Activated naive CD8-positive, alpha-beta T cell treated with anti-CD3 and anti-CD28 coated beads, Interleukin-2, amount 50 U/mL, for 16 hours (primary cell): ENCODE measurements at regions not wholly inside any gene's neighbourhood (a gene's known extent, or its start where the extent isn't known, plus 50 kb on each side); places are given as distances from the start of the nearest gene placed in this dataset.

ENCODE experiments used
- DNase-seq: peaks from one replicate; pipeline ENCODE4 v3.0.0-alpha.2; 2020; ENCODE audit warnings: low read depth, low spot score

- no peak for DNase-seq
Measured at GRCh38 chr10:9195385-9195784, 1140.9 kb downstream of the GATA3 start.

- no peak for DNase-seq
Measured at GRCh38 chr10:9198611-9199010, 1144.1 kb downstream of the GATA3 start.

GRCh38 chr10:9205558-9205957 lies 1151.1 kb downstream of the GATA3 start:
- no peak for DNase-seq

- DNase-seq: peak; percentile 53
Measured at GRCh38 chr10:9209105-9209798, 1154.8 kb downstream of the GATA3 start.

- DNase-seq: no peak
Measured at GRCh38 chr10:9211228-9211627, 1156.7 kb downstream of the GATA3 start.

GRCh38 chr10:9214618-9215017 lies 1160.1 kb downstream of the GATA3 start:
- no peak for DNase-seq

GRCh38 chr10:9215121-9215520 lies 1160.6 kb downstream of the GATA3 start:
- DNase-seq: no peak

- DNase-seq: no peak
Measured at GRCh38 chr10:9219860-9220259, 1165.4 kb downstream of the GATA3 start.

GRCh38 chr10:9222917-9223316 lies 1168.4 kb downstream of the GATA3 start:
- DNase-seq: no peak

- DNase-seq: no peak
Measured at GRCh38 chr10:9227679-9228365, 1173.3 kb downstream of the GATA3 start.

GRCh38 chr10:9228771-9229170 lies 1174.3 kb downstream of the GATA3 start:
- DNase-seq: no peak

- DNase-seq: no peak
Measured at GRCh38 chr10:9229702-9230244, 1175.3 kb downstream of the GATA3 start.

GRCh38 chr10:9230625-9231024 lies 1176.1 kb downstream of the GATA3 start:
- DNase-seq: no peak

- no peak for DNase-seq
Measured at GRCh38 chr10:9234191-9234590, 1179.7 kb downstream of the GATA3 start.

- DNase-seq: no peak
Measured at GRCh38 chr10:9238041-9238440, 1183.6 kb downstream of the GATA3 start.

GRCh38 chr10:9239298-9239697 lies 1184.8 kb downstream of the GATA3 start:
- DNase-seq: no peak

GRCh38 chr10:9243941-9244411 lies 1189.5 kb downstream of the GATA3 start:
- DNase-seq: no peak

- no peak for DNase-seq
Measured at GRCh38 chr10:9244864-9245263, 1190.4 kb downstream of the GATA3 start.

GRCh38 chr10:9253121-9253520 lies 1198.6 kb downstream of the GATA3 start:
- DNase-seq: no peak

- no peak for DNase-seq
Measured at GRCh38 chr10:9254353-9254752, 1199.9 kb downstream of the GATA3 start.

GRCh38 chr10:9260690-9261089 lies 1206.2 kb downstream of the GATA3 start:
- DNase-seq: no peak

GRCh38 chr10:9262770-9263169 lies 1208.3 kb downstream of the GATA3 start:
- no peak for DNase-seq

GRCh38 chr10:9268176-9268575 lies 1213.7 kb downstream of the GATA3 start:
- no peak for DNase-seq
